Uterus (tissue), 2 donors: ENCODE measurements at regions not wholly inside any gene's neighbourhood (a gene's known extent, or its start where the extent isn't known, plus 50 kb on each side); places are given as distances from the start of the nearest gene placed in this dataset.

Experiments used
- CTCF ChIP-seq, 4 experiments: fragments of 200-600 bp in 2 of 4; fragments of 450-650 bp in 2 of 4; sonication (generic) in 2 of 4; IDR thresholded peaks; one replicate each; pipeline ENCODE4 v1.5.1; 2016 to 2019; ENCODE audit warnings: antibody characterized with exemption in 4 of 4, mild to moderate bottlenecking in 2 of 4, moderate library complexity in 1 of 4
- POLR2A ChIP-seq, 2 donors: fragments of 450-650 bp; IDR thresholded peaks; one replicate each; pipeline ENCODE4 v1.6.1; 2016; ENCODE audit warnings: antibody characterized with exemption in 2 of 2, mild to moderate bottlenecking in 1 of 2, moderate library complexity in 1 of 2

GRCh38 chr6:141830530-141830929 is 302.2 kb upstream of the GJE1 start:
- TF ChIP-seq CTCF (IDR thresholded peaks at IDR 0.05) = no peak
- TF ChIP-seq POLR2A (IDR thresholded peaks at IDR 0.05) = no peak
